ENCODE measurements at regions not wholly inside any gene's neighbourhood (a gene's known extent, or its start where the extent isn't known, plus 50 kb on each side); places are given as distances from the start of the nearest gene placed in this dataset.

GRCh38 chr3:94904156-94904674 lies 841.4 kb downstream of the NSUN3 start:
- peaks cover 44% of the 10 kb centered on the region for H3K27me3 ChIP-seq (ENCODE audit: insufficient read depth, low read depth, severe bottlenecking)
- H3K27ac ChIP-seq, result no peak overlapping the region
- no peak overlapping the region for H3K4me3 ChIP-seq (ENCODE audit: low read depth, low read length)
- no peaks in the 10 kb centered on the region for H3K36me3 ChIP-seq
- no peaks in the 10 kb centered on the region for H3K9me3 ChIP-seq (ENCODE audit: severe bottlenecking)
- DNase-seq, result no peak
- TF ChIP-seq CTCF (IDR thresholded peaks at IDR 0.05; ENCODE audit: low read depth, low read length), result no peak

- TF ChIP-seq CTCF (IDR thresholded peaks at IDR 0.05; ENCODE audit: low read depth, low read length), result no peak
- Histone ChIP-seq H3K27me3 (ENCODE audit: insufficient read depth, low read depth, severe bottlenecking) (peaks cover 50% of the 10 kb centered on the region), H3K9me3 (ENCODE audit: severe bottlenecking) (no peaks in the 10 kb centered on the region), H3K27ac (no peak overlapping the region), H3K4me3 (ENCODE audit: low read depth, low read length) (no peak overlapping the region), H3K36me3 (no peaks in the 10 kb centered on the region)
- no peak for DNase-seq
Observed at GRCh38 chr3:94909726-94910125, 846.9 kb downstream of the NSUN3 start.

- Histone ChIP-seq H3K36me3 (no peaks in the 10 kb centered on the region), H3K27ac (no peak overlapping the region), H3K9me3 (ENCODE audit: severe bottlenecking) (no peaks in the 10 kb centered on the region), H3K27me3 (ENCODE audit: insufficient read depth, low read depth, severe bottlenecking) (peaks cover 44% of the 10 kb centered on the region), H3K4me3 (ENCODE audit: low read depth, low read length) (no peak overlapping the region)
- TF ChIP-seq CTCF (IDR thresholded peaks at IDR 0.05; ENCODE audit: low read depth, low read length), result no peak
- no peak for DNase-seq
Observed at GRCh38 chr3:94912656-94913055, 849.8 kb downstream of the NSUN3 start.

GRCh38 chr3:94927175-94927574 lies 864.3 kb downstream of the NSUN3 start:
- Histone ChIP-seq H3K27ac (no peak overlapping the region), H3K4me3 (ENCODE audit: low read depth, low read length) (no peak overlapping the region), H3K9me3 (ENCODE audit: severe bottlenecking) (no peaks in the 10 kb centered on the region), H3K36me3 (no peaks in the 10 kb centered on the region), H3K27me3 (ENCODE audit: insufficient read depth, low read depth, severe bottlenecking) (peaks cover 13% of the 10 kb centered on the region)
- no peak for TF ChIP-seq CTCF (IDR thresholded peaks at IDR 0.05; ENCODE audit: low read depth, low read length)
- no peak for DNase-seq

GRCh38 chr3:94928921-94929320 lies 866.1 kb downstream of the NSUN3 start:
- no peak overlapping the region for H3K4me3 ChIP-seq (ENCODE audit: low read depth, low read length)
- peaks cover 11% of the 10 kb centered on the region for H3K27me3 ChIP-seq (ENCODE audit: insufficient read depth, low read depth, severe bottlenecking)
- no peaks in the 10 kb centered on the region for H3K9me3 ChIP-seq (ENCODE audit: severe bottlenecking)
- H3K36me3 ChIP-seq, result no peaks in the 10 kb centered on the region
- no peak for DNase-seq
- no peak for TF ChIP-seq CTCF (IDR thresholded peaks at IDR 0.05; ENCODE audit: low read depth, low read length)
- no peak overlapping the region for H3K27ac ChIP-seq
